Urinary bladder (tissue), 3 donors: ENCODE measurements at regions not wholly inside any gene's neighbourhood (a gene's known extent, or its start where the extent isn't known, plus 50 kb on each side); places are given as distances from the start of the nearest gene placed in this dataset.

Source experiments
- DNase-seq: peaks from one replicate; pipeline ENCODE4 v3.0.0-alpha.2; 2015; ENCODE audit errors: extremely low spot score
- H3K27ac ChIP-seq: one replicate; pipeline ENCODE4 v1.5.1; 2013; ENCODE audit warnings: low read depth, mild to moderate bottlenecking, moderate library complexity
- H3K36me3 ChIP-seq: one replicate; pipeline ENCODE4 v1.6.1; 2013; ENCODE audit warnings: mild to moderate bottlenecking, moderate library complexity; ENCODE audit not compliant: insufficient read depth
- H3K4me1 ChIP-seq: one replicate; pipeline ENCODE4 v1.6.1; 2013; ENCODE audit warnings: mild to moderate bottlenecking, moderate library complexity; ENCODE audit not compliant: insufficient read depth
- H3K4me3 ChIP-seq: one replicate; pipeline ENCODE4 v1.5.1; 2013; ENCODE audit warnings: low read depth, low read length
- WGBS: extraction: QIAGEN DNeasy Blood & Tissue Kit; methylation state at CpG from one replicate; pipeline ENCODE4 v1.1.7; 2013; 5-methylcytosine and 5-hydroxymethylcytosine counted together
- donor health status: healthy with polysubstance abuse.
- donor health status: healthy.

- H3K4me3 ChIP-seq: no peak overlapping the region
- no peak for DNase-seq
- no peak overlapping the region for H3K27ac ChIP-seq
- WGBS: 88% methylated on average over 3 of the region's 3 CpGs
- H3K4me1 ChIP-seq: no peaks in the 10 kb centered on the region
- H3K36me3 ChIP-seq: no peaks in the 10 kb centered on the region
These were observed 63.8 kb downstream of the CPN2 start for GRCh38 chr3:194287374-194287773.

DNA sequence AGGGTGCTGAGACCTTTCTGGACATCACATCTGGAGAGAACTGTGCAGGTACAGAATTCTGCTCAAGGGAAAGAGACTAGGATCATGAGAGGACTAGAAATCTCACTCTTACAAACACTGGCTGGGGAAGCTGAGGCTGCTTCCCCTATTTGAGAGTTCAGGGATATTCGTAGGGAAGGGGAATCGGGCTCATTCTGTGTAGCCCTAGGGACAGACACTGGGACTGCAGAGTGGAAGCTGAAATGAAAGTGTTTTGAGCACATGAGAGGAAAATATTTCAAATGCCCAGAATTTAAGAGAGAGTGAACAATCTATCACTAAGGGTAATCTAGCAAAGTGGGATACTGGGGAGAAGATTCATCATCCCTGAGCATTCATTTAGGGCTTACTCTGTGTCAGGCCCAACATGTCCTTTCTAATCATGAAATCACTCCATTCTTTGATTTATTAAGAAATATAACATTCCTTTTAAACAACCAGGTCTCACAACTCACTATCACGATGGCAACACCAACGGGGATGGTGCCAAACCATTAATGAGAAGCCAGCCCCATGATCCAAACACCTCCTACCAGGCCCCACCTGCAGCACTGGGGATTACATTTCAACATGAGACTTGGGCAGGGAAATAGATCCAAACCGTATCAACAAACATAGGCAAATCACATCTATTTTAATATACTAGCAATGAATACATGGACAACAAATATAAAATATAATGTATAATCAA, 63.0 kb downstream of the CPN2 start:
- no peaks in the 10 kb centered on the region for H3K4me1 ChIP-seq
- H3K27ac ChIP-seq: no peak overlapping the region
- DNase-seq: no peak
- no peaks in the 10 kb centered on the region for H3K36me3 ChIP-seq
- H3K4me3 ChIP-seq: no peak overlapping the region
- 92% methylated on average over 5 of the region's 5 CpGs for WGBS
